RWPE2 (cell line): ENCODE measurements at regions not wholly inside any gene's neighbourhood (a gene's known extent, or its start where the extent isn't known, plus 50 kb on each side); places are given as distances from the start of the nearest gene placed in this dataset.

Experiments
- ATAC-seq: fragments of 200-7000 bp; cut with Tn5 transposase; 3 replicates; pipeline ENCODE4 v1.9.1; 2021; ENCODE audit warnings: low read depth
- DNase-seq: peaks from one replicate; pipeline ENCODE4 v3.0.0-alpha.2; 2020; ENCODE audit warnings: low spot score
- H3K27ac ChIP-seq: fragments of 450-650 bp; 2 replicates; pipeline ENCODE4 v1.5.1; 2017; ENCODE audit warnings: mild to moderate bottlenecking; ENCODE audit not compliant: poor library complexity, severe bottlenecking
- H3K27me3 ChIP-seq: fragments of 250-450 bp; sonication (Bioruptor Pico); 2 replicates; pipeline ENCODE4 v1.5.1; 2021; ENCODE audit warnings: mild to moderate bottlenecking, moderate library complexity; ENCODE audit not compliant: insufficient read depth, poor library complexity, severe bottlenecking
- H3K36me3 ChIP-seq: fragments of 250-450 bp; sonication (Bioruptor Pico); 2 replicates; pipeline ENCODE4 v1.5.1; 2020; ENCODE audit warnings: low read depth, mild to moderate bottlenecking, moderate library complexity
- H3K4me1 ChIP-seq: fragments of 250-450 bp; sonication (Bioruptor Pico); 2 replicates; pipeline ENCODE4 v1.5.1; 2021; ENCODE audit warnings: mild to moderate bottlenecking, moderate library complexity; ENCODE audit not compliant: insufficient read depth, poor library complexity, severe bottlenecking
- H3K4me3 ChIP-seq: fragments of 250-450 bp; sonication (Bioruptor Pico); 2 replicates; pipeline ENCODE4 v1.5.1; 2021; ENCODE audit warnings: mild to moderate bottlenecking, moderate library complexity; ENCODE audit not compliant: severe bottlenecking
- H3K9me3 ChIP-seq: fragments of 250-450 bp; sonication (Bioruptor Pico); 2 replicates; pipeline ENCODE4 v1.5.1; 2021; ENCODE audit warnings: mild to moderate bottlenecking, moderate library complexity; ENCODE audit not compliant: severe bottlenecking
- CTCF ChIP-seq: fragments of 450-650 bp; IDR thresholded peaks from one replicate; pipeline ENCODE4 v1.5.1; 2017; ENCODE audit warnings: mild to moderate bottlenecking, moderate library complexity; ENCODE audit not compliant: poor library complexity, severe bottlenecking

- no peak overlapping the region for H3K4me3 ChIP-seq
- H3K27me3 ChIP-seq = no peaks in the 10 kb centered on the region
- no peak for ATAC-seq
- H3K27ac ChIP-seq = no peak overlapping the region
- no peak for TF ChIP-seq CTCF
- no peaks in the 10 kb centered on the region for H3K9me3 ChIP-seq
- no peak for DNase-seq
- peaks cover 2% of the 10 kb centered on the region for H3K4me1 ChIP-seq
- H3K36me3 ChIP-seq = no peaks in the 10 kb centered on the region
Measured at GRCh38 chr5:124591583-124591982, 154.9 kb downstream of the ZNF608 start.

- Histone ChIP-seq H3K4me1 (no peaks in the 10 kb centered on the region), H3K27me3 (no peaks in the 10 kb centered on the region), H3K36me3 (no peaks in the 10 kb centered on the region), H3K27ac (no peak overlapping the region), H3K9me3 (no peaks in the 10 kb centered on the region), H3K4me3 (no peak overlapping the region)
- DNase-seq (no peak), ATAC-seq (no peak)
- no peak for TF ChIP-seq CTCF
Measured at GRCh38 chr5:124590686-124591085, 155.8 kb downstream of the ZNF608 start.

GRCh38 chr5:124587280-124587679, 159.2 kb downstream of the ZNF608 start:
- H3K9me3 ChIP-seq = no peaks in the 10 kb centered on the region
- no peaks in the 10 kb centered on the region for H3K27me3 ChIP-seq
- H3K27ac ChIP-seq = no peak overlapping the region
- TF ChIP-seq CTCF = no peak
- H3K36me3 ChIP-seq = no peaks in the 10 kb centered on the region
- peaks cover 7% of the 10 kb centered on the region for H3K4me1 ChIP-seq
- DNase-seq (no peak), ATAC-seq (no peak)
- no peak overlapping the region for H3K4me3 ChIP-seq

GRCh38 chr5:124584991-124585715, 161.3 kb downstream of the ZNF608 start:
- no peak for DNase-seq
- peaks cover 7% of the 10 kb centered on the region for H3K4me1 ChIP-seq
- H3K27ac ChIP-seq = no peak overlapping the region
- no peaks in the 10 kb centered on the region for H3K36me3 ChIP-seq
- H3K4me3 ChIP-seq = no peak overlapping the region
- no peak for TF ChIP-seq CTCF
- ATAC-seq = no peak
- H3K27me3 ChIP-seq = no peaks in the 10 kb centered on the region
- no peaks in the 10 kb centered on the region for H3K9me3 ChIP-seq
